ENCODE measurements at regions not wholly inside any gene's neighbourhood (a gene's known extent, or its start where the extent isn't known, plus 50 kb on each side); places are given as distances from the start of the nearest gene placed in this dataset.

- Histone ChIP-seq H3K79me2 (ENCODE audit: control insufficient read depth in 1 of 2, insufficient read depth in 2 of 2, low read length in 2 of 2) (no peaks in the 10 kb centered on the region), H3K4me2 (ENCODE audit: insufficient read depth in 1 of 2, low read depth in 2 of 2, low read length in 2 of 2) (no peak overlapping the region), H3K18ac (ENCODE audit: extremely low read depth, low read length) (no peak overlapping the region), H4K5ac (ENCODE audit: insufficient read length, low read depth, low read length) (no peak overlapping the region), H3K79me1 (ENCODE audit: low read depth, low read length) (no peaks in the 10 kb centered on the region), H3K9ac (replicated peaks in 1 of 4; ENCODE audit: extremely low read depth in 1 of 4, low read depth in 3 of 4, low read length in 3 of 4) (no peak overlapping the region), H4K20me1 (replicated peaks in 1 of 2; ENCODE audit: control insufficient read depth in 1 of 2, insufficient read depth in 2 of 2, low read length in 2 of 2) (no peaks in the 10 kb centered on the region), H3K9me3 (ENCODE audit: insufficient read depth in 2 of 2, low read depth in 1 of 2, low read length in 1 of 2) (no peaks in the 10 kb centered on the region), H2BK120ac (replicated peaks; ENCODE audit: low read depth, low read length) (no peak overlapping the region), H3K14ac (ENCODE audit: insufficient read length) (no peak overlapping the region), H2BK5ac (ENCODE audit: low read depth, low read length) (no peak overlapping the region), H3K23me2 (ENCODE audit: low read depth, low read length) (no peaks in the 10 kb centered on the region), H3K56ac (replicated peaks; ENCODE audit: insufficient read length, low read depth, low read length) (no peak overlapping the region), H3K4me1 (replicated peaks in 1 of 4; ENCODE audit: control insufficient read depth in 3 of 4, insufficient read depth in 4 of 4, low read length in 3 of 4) (peaks cover 0 to 4% (median 0%) of the 10 kb centered on the region in 4 experiments; a peak in 2 of 7 replicates), H2BK12ac (ENCODE audit: low read depth, low read length) (no peak overlapping the region), H2BK15ac (ENCODE audit: low read length) (no peak overlapping the region), H2AFZ (ENCODE audit: low read length) (no peak overlapping the region), H3K27ac (ENCODE audit: low read depth, low read length) (no peak overlapping the region), H3K23ac (ENCODE audit: insufficient read length) (no peak overlapping the region), H3K36me3 (ENCODE audit: control insufficient read depth in 2 of 4, insufficient read depth in 4 of 4, low read length in 3 of 4) (no peaks in the 10 kb centered on the region), H3K4ac (replicated peaks; ENCODE audit: insufficient read length, low read depth, low read length) (no peak overlapping the region), H2AK5ac (ENCODE audit: low read depth, low read length) (no peak overlapping the region), H3K4me3 (ENCODE audit: extremely low read depth in 1 of 4, insufficient read depth in 2 of 4, low read depth in 3 of 4, low read length in 4 of 4) (no peak overlapping the region), H4K8ac (ENCODE audit: extremely low read depth, insufficient read depth, low read length) (no peak overlapping the region), H4K91ac (replicated peaks; ENCODE audit: insufficient read length, low read length) (no peak overlapping the region), H3K27me3 (replicated peaks in 1 of 4; ENCODE audit: control insufficient read depth in 3 of 4, extremely low read depth in 1 of 4, insufficient read depth in 3 of 4, low read length in 3 of 4) (no peaks in the 10 kb centered on the region), H2BK20ac (ENCODE audit: low read length) (no peak overlapping the region)
- DNase-seq (ENCODE audit: low read depth in 1 of 2, low spot score in 2 of 2) (no peak), FAIRE-seq (no peak)
- ChIA-PET CTCF (ENCODE audit: partially characterized antibody) (no interaction called here), POLR2A (ENCODE audit: partially characterized antibody) (no interaction called here)
- no peak for TF ChIP-seq USF2 (IDR thresholded peaks at IDR 0.05; ENCODE audit: low read length)
- no peak for TF ChIP-seq HDAC2 (IDR thresholded peaks at IDR 0.05; ENCODE audit: borderline replicate concordance in 1 of 2, low read depth in 2 of 2, low read length in 2 of 2)
- peak; percentile 20; the same call in 1 of the 2 replicates for TF ChIP-seq CEBPB (IDR thresholded peaks at IDR 0.05; ENCODE audit: low read depth, low read length)
- no peak for TF ChIP-seq MAFK (IDR thresholded peaks at IDR 0.05; ENCODE audit: low read depth, low read length)
- TF ChIP-seq RAD21 (IDR thresholded peaks at IDR 0.05 in 1 of 2, conservative IDR thresholded peaks at IDR 0.05 in 1 of 2; ENCODE audit: low read depth in 2 of 2, low read length in 2 of 2) = no peak
- WGBS, 2 experiments (ENCODE audit: extremely low coverage in 1 of 2, insufficient coverage in 1 of 2, insufficient read length in 1 of 2, insufficient replicate concordance in 2 of 2, low coverage in 1 of 2, low lambda C conversion rate in 2 of 2, missing lambda C conversion rate in 1 of 2) = 92% methylated on average over 6 of the region's 6 CpGs; no CpG with 5 or more reads in 1 of the 2 experiments
These were observed 386.2 kb upstream of the ROBO2 start for GRCh38 chr3:76653640-76654251.

Data from H1 (cell line).